SK-N-SH treated with all-trans-retinoic acid at 6 μM for 48 hours (cell line): ENCODE measurements at regions not wholly inside any gene's neighbourhood (a gene's known extent, or its start where the extent isn't known, plus 50 kb on each side); places are given as distances from the start of the nearest gene placed in this dataset.

Experiments
- ATAC-seq: fragments of 200-7000 bp; cut with Tn5 transposase; 3 replicates; pipeline ENCODE4 v1.9.1; 2020; ENCODE audit warnings: mild to moderate bottlenecking, moderate library complexity
- CSDC2 ChIP-seq: fragments of 250-450 bp; sonication (Bioruptor Pico); IDR thresholded peaks from 2 replicates; pipeline ENCODE4 v1.5.0; 2020; ENCODE audit warnings: mild to moderate bottlenecking, moderate library complexity
- ESRRG ChIP-seq: fragments of 250-450 bp; sonication (Bioruptor Pico); IDR thresholded peaks from 2 replicates; pipeline ENCODE4 v1.6.1; 2021; ENCODE audit warnings: mild to moderate bottlenecking
- GLIS3 ChIP-seq: fragments of 250-450 bp; sonication (Bioruptor Pico); IDR thresholded peaks from 2 replicates; pipeline ENCODE4 v1.5.0; 2020; ENCODE audit warnings: mild to moderate bottlenecking, moderate library complexity
- ISL1 ChIP-seq: fragments of 250-450 bp; sonication (Bioruptor Pico); IDR thresholded peaks from 2 replicates; pipeline ENCODE4 v2.1.2; 2022; ENCODE audit warnings: mild to moderate bottlenecking, moderate library complexity
- PPARA ChIP-seq: fragments of 250-450 bp; sonication (Bioruptor Pico); IDR thresholded peaks from 2 replicates; pipeline ENCODE4 v1.5.0; 2020; ENCODE audit warnings: mild to moderate bottlenecking, borderline replicate concordance
- RARB ChIP-seq: fragments of 250-450 bp; sonication (Bioruptor Pico); IDR thresholded peaks from 2 replicates; pipeline ENCODE4 v1.8.0; 2021; ENCODE audit warnings: mild to moderate bottlenecking, moderate library complexity
- SNAI2 ChIP-seq: fragments of 250-450 bp; sonication (Bioruptor Pico); IDR thresholded peaks from 2 replicates; pipeline ENCODE4 v1.5.0; 2020; ENCODE audit warnings: mild to moderate bottlenecking, moderate library complexity
- TCF4 ChIP-seq: fragments of 250-450 bp; sonication (Bioruptor Pico); IDR thresholded peaks from 2 replicates; pipeline ENCODE4 v1.8.0; 2021; ENCODE audit warnings: mild to moderate bottlenecking, moderate library complexity, borderline replicate concordance
- TOX ChIP-seq: fragments of 250-450 bp; sonication (Bioruptor Pico); IDR thresholded peaks from 2 replicates; pipeline ENCODE4 v1.8.0; 2021; ENCODE audit warnings: mild to moderate bottlenecking, moderate library complexity, borderline replicate concordance
- ZC3H10 ChIP-seq: fragments of 250-450 bp; sonication (Bioruptor Pico); IDR thresholded peaks from 2 replicates; pipeline ENCODE4 v1.5.1; 2021; ENCODE audit warnings: mild to moderate bottlenecking, moderate library complexity
- ZFP3 ChIP-seq: fragments of 250-450 bp; sonication (Bioruptor Pico); IDR thresholded peaks from 2 replicates; pipeline ENCODE4 v1.5.0; 2020; ENCODE audit warnings: mild to moderate bottlenecking, moderate library complexity
- ZFP30 ChIP-seq: fragments of 450-650 bp; formaldehyde crosslinking; IDR thresholded peaks from 2 replicates; pipeline ENCODE4 v1.5.0; 2022; ENCODE audit warnings: mild to moderate bottlenecking, moderate library complexity
- TF ChIP-seq, protein P1 (sequence below): fragments of 250-450 bp; sonication (Bioruptor Pico); IDR thresholded peaks from 2 replicates; pipeline ENCODE4 v1.8.0; 2021; ENCODE audit warnings: low read depth, mild to moderate bottlenecking, moderate library complexity, borderline replicate concordance
- TF ChIP-seq, protein P2 (sequence below): fragments of 250-450 bp; sonication (Bioruptor Pico); IDR thresholded peaks from 2 replicates; pipeline ENCODE4 v1.5.1; 2020; ENCODE audit warnings: low read depth, mild to moderate bottlenecking, moderate library complexity
- TF ChIP-seq, protein P3 (sequence below): fragments of 250-450 bp; sonication (Bioruptor Pico); IDR thresholded peaks from 2 replicates; pipeline ENCODE4 v1.8.0; 2020; ENCODE audit warnings: mild to moderate bottlenecking, moderate library complexity, borderline replicate concordance
- TF ChIP-seq, protein P4 (sequence below): fragments of 250-450 bp; sonication (Bioruptor Pico); IDR thresholded peaks from 2 replicates; pipeline ENCODE4 v1.5.1; 2021; ENCODE audit warnings: mild to moderate bottlenecking, moderate library complexity
- TF ChIP-seq, protein P5 (sequence below): fragments of 250-450 bp; sonication (Bioruptor Pico); IDR thresholded peaks from 2 replicates; pipeline ENCODE4 v1.5.0; 2020; ENCODE audit warnings: mild to moderate bottlenecking, moderate library complexity

DNA sequence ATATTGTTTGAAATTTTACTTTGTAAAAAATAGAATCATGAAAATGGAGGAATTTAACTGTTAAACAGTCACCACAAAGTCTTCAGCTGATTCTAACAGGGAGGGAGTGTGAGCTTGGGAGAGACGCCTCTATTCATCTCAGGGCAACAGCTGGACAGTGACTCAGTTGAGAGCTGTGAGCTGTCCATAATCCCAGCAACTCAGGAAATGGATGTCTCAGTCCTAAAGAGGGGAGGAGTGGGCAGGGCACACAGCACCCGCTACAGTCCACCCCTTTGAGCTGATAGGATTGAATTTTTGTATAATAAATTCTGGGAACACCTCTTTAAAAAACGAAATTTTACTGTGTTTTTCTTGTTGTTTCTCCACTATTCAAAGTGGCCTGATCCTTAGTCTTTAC lies 255.1 kb upstream of the THUMPD2 start:
- ATAC-seq: no peak
- TF ChIP-seq ESRRG (no peak), ZC3H10 (CRISPR knock-in tag) (no peak), PPARA (CRISPR knock-in tag) (no peak), ZFP30 (no peak), CSDC2 (CRISPR knock-in tag) (no peak), RARB (CRISPR knock-in tag) (no peak), TOX (CRISPR knock-in tag) (no peak), SNAI2 (no peak)
- TF ChIP-seq, protein P1, sequence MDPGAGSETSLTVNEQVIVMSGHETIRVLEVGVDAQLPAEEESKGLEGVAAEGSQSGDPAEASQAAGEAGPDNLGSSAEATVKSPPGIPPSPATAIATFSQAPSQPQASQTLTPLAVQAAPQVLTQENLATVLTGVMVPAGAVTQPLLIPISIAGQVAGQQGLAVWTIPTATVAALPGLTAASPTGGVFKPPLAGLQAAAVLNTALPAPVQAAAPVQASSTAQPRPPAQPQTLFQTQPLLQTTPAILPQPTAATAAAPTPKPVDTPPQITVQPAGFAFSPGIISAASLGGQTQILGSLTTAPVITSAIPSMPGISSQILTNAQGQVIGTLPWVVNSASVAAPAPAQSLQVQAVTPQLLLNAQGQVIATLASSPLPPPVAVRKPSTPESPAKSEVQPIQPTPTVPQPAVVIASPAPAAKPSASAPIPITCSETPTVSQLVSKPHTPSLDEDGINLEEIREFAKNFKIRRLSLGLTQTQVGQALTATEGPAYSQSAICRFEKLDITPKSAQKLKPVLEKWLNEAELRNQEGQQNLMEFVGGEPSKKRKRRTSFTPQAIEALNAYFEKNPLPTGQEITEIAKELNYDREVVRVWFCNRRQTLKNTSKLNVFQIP (CRISPR knock-in tag): no peak
- TF ChIP-seq, protein P2, sequence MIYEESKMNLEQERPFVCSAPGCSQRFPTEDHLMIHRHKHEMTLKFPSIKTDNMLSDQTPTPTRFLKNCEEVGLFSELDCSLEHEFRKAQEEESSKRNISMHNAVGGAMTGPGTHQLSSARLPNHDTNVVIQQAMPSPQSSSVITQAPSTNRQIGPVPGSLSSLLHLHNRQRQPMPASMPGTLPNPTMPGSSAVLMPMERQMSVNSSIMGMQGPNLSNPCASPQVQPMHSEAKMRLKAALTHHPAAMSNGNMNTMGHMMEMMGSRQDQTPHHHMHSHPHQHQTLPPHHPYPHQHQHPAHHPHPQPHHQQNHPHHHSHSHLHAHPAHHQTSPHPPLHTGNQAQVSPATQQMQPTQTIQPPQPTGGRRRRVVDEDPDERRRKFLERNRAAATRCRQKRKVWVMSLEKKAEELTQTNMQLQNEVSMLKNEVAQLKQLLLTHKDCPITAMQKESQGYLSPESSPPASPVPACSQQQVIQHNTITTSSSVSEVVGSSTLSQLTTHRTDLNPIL (CRISPR knock-in tag): no peak
- TF ChIP-seq, protein P3, sequence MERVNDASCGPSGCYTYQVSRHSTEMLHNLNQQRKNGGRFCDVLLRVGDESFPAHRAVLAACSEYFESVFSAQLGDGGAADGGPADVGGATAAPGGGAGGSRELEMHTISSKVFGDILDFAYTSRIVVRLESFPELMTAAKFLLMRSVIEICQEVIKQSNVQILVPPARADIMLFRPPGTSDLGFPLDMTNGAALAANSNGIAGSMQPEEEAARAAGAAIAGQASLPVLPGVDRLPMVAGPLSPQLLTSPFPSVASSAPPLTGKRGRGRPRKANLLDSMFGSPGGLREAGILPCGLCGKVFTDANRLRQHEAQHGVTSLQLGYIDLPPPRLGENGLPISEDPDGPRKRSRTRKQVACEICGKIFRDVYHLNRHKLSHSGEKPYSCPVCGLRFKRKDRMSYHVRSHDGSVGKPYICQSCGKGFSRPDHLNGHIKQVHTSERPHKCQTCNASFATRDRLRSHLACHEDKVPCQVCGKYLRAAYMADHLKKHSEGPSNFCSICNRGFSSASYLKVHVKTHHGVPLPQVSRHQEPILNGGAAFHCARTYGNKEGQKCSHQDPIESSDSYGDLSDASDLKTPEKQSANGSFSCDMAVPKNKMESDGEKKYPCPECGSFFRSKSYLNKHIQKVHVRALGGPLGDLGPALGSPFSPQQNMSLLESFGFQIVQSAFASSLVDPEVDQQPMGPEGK: no peak
- TF ChIP-seq, protein P4, sequence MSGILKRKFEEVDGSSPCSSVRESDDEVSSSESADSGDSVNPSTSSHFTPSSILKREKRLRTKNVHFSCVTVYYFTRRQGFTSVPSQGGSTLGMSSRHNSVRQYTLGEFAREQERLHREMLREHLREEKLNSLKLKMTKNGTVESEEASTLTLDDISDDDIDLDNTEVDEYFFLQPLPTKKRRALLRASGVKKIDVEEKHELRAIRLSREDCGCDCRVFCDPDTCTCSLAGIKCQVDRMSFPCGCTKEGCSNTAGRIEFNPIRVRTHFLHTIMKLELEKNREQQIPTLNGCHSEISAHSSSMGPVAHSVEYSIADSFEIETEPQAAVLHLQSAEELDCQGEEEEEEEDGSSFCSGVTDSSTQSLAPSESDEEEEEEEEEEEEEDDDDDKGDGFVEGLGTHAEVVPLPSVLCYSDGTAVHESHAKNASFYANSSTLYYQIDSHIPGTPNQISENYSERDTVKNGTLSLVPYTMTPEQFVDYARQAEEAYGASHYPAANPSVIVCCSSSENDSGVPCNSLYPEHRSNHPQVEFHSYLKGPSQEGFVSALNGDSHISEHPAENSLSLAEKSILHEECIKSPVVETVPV: no peak

DNA sequence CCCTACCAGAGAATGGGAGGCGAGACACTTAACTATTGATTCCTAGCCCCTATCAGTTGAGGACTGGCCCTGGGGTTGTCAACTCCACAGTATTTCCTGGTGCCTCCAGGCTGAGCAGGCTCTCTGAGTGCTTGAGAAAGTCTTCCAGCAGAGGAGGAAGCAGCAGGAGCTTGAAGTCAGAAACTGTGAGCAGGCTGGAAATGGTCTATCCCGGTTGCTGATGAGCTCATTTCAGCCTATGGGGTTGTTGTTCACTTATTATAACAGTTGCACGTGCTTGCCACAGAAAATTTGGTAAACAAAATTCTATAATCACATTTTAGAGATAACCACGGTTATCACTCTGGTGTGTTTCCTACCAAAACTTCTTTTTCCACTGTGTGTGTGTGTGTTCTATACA lies 254.7 kb upstream of the THUMPD2 start:
- TF ChIP-seq CSDC2 (CRISPR knock-in tag) (no peak), GLIS3 (CRISPR knock-in tag) (no peak), ISL1 (CRISPR knock-in tag) (no peak), ZFP30 (no peak), ZFP3 (CRISPR knock-in tag) (no peak), ESRRG (no peak), TCF4 (CRISPR knock-in tag) (no peak), RARB (CRISPR knock-in tag) (no peak)
- TF ChIP-seq, protein P2 (CRISPR knock-in tag): no peak
- TF ChIP-seq, protein P1 (CRISPR knock-in tag): no peak
- TF ChIP-seq, protein P4: no peak
- TF ChIP-seq, protein P5, sequence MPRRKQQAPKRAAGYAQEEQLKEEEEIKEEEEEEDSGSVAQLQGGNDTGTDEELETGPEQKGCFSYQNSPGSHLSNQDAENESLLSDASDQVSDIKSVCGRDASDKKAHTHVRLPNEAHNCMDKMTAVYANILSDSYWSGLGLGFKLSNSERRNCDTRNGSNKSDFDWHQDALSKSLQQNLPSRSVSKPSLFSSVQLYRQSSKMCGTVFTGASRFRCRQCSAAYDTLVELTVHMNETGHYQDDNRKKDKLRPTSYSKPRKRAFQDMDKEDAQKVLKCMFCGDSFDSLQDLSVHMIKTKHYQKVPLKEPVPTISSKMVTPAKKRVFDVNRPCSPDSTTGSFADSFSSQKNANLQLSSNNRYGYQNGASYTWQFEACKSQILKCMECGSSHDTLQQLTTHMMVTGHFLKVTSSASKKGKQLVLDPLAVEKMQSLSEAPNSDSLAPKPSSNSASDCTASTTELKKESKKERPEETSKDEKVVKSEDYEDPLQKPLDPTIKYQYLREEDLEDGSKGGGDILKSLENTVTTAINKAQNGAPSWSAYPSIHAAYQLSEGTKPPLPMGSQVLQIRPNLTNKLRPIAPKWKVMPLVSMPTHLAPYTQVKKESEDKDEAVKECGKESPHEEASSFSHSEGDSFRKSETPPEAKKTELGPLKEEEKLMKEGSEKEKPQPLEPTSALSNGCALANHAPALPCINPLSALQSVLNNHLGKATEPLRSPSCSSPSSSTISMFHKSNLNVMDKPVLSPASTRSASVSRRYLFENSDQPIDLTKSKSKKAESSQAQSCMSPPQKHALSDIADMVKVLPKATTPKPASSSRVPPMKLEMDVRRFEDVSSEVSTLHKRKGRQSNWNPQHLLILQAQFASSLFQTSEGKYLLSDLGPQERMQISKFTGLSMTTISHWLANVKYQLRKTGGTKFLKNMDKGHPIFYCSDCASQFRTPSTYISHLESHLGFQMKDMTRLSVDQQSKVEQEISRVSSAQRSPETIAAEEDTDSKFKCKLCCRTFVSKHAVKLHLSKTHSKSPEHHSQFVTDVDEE (CRISPR knock-in tag): no peak
- no peak for ATAC-seq
